ENCODE measurements at regions not wholly inside any gene's neighbourhood (a gene's known extent, or its start where the extent isn't known, plus 50 kb on each side); places are given as distances from the start of the nearest gene placed in this dataset.

DNA sequence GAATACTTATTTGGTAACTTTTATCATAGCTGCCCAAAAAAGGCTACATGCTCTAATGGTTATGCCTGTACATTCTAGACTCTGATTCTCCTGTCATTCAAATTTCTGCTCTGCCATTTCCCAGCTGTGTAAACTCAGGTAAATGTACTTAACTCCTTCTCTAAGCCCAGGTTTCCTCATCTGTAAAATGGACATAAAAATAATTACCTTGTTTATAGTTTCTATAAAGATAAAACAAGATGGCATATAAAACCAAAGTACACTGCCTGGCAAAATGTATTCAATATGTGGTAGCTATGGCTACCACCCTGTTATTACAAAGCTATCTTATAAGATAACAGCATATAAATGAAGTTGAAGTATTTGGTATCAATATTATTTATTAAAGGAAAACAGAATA, 158.8 kb downstream of the PPARGC1A start:
- Histone ChIP-seq H3K27me3 (no peaks in the 10 kb centered on the region), H3K4me3 (no peak overlapping the region), H3K27ac (no peak overlapping the region), H3K9me3 (no peaks in the 10 kb centered on the region), H3K36me3 (no peaks in the 10 kb centered on the region), H3K4me1 (no peaks in the 10 kb centered on the region)
- intact Hi-C loops (cut with DNase I): no loop called here
- TF ChIP-seq CTCF (IDR thresholded peaks at IDR 0.05) (no peak), POLR2A (IDR thresholded peaks at IDR 0.05) (no peak)
- ATAC-seq: no peak
- no peak for DNase-seq

DNA sequence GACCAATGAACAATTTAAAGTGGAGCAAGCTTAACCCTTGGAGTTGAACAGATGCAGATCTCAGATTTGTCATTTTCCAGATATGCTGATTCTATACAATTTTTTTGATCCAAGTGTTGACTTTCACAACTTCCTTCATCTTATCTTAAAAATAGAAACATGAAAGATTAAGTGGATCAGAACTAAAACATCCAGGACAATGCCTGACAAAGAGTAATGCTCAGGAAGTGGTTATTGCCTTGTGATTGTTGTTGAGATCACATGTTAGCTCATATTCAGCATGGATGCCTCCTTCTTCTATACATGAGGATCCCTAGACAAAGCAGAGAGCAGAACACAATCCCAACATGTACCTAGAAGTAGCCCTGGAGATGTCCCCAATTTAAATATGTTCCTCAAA, 160.9 kb downstream of the PPARGC1A start:
- no peaks in the 10 kb centered on the region for H3K9me3 ChIP-seq
- H3K4me3 ChIP-seq: no peak overlapping the region
- no peak overlapping the region for H3K27ac ChIP-seq
- H3K27me3 ChIP-seq: no peaks in the 10 kb centered on the region
- intact Hi-C loops (cut with DNase I): no loop called here
- DNase-seq: no peak
- no peaks in the 10 kb centered on the region for H3K4me1 ChIP-seq
- ATAC-seq: no peak
- H3K36me3 ChIP-seq: no peaks in the 10 kb centered on the region
- TF ChIP-seq CTCF (IDR thresholded peaks at IDR 0.05) (no peak), POLR2A (IDR thresholded peaks at IDR 0.05) (no peak)

DNA sequence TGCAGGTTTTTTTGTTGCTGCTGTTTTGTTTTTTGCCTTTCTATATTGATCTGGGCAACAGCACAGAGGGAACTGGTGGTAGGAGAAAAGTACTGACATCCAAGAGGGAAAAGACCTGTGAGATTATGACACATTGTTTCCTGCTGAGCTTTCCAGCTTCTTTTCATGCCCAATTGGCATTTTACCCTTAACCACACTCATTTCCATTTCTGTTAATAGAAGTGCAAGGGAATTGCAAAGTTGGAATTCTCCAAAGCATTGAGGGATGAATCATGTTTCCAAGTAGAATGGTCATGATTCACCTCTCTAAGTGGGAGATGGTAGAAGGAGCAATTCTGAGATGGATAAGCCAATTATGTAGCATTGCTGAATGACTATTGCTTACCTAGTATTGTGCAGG, 161.5 kb downstream of the PPARGC1A start:
- Histone ChIP-seq H3K36me3 (no peaks in the 10 kb centered on the region), H3K9me3 (no peaks in the 10 kb centered on the region), H3K4me1 (no peaks in the 10 kb centered on the region), H3K27ac (no peak overlapping the region), H3K27me3 (no peaks in the 10 kb centered on the region), H3K4me3 (no peak overlapping the region)
- intact Hi-C loops (cut with DNase I): no loop called here
- TF ChIP-seq POLR2A (IDR thresholded peaks at IDR 0.05) (no peak), CTCF (IDR thresholded peaks at IDR 0.05) (no peak)
- no peak for ATAC-seq
- DNase-seq: no peak

DNA sequence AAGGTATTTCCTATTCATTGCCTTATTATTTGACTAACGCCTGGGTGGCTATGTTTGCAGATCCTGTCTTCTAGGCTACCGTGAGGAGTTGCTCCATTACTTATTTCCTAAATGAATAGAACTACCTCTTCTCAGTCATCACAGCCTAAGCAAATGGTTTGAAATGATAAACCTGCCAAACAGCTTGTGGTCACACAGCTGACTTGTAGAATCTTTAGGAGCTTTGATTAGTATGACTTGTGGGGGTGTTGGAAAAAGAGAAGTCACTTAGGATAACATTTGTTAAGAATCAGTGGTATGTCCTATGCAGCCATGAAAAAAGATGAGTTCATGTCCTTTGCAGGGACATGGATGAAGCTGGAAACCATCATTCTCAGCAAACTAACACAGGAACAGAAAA, 169.3 kb downstream of the PPARGC1A start:
- 76% methylated on average over 2 of the region's 2 CpGs for WGBS (ENCODE audit: insufficient coverage, low coverage, low lambda C conversion rate, missing lambda C conversion rate)
- no peak overlapping the region for H3K27ac ChIP-seq
- H3K9me3 ChIP-seq: no peaks in the 10 kb centered on the region
- ATAC-seq: no peak
- H3K27me3 ChIP-seq: no peaks in the 10 kb centered on the region
- intact Hi-C loops (cut with DNase I): no loop called here
- no peaks in the 10 kb centered on the region for H3K36me3 ChIP-seq
- no peaks in the 10 kb centered on the region for H3K4me1 ChIP-seq
- no peak overlapping the region for H3K4me3 ChIP-seq
- TF ChIP-seq CTCF (IDR thresholded peaks at IDR 0.05) (no peak), POLR2A (IDR thresholded peaks at IDR 0.05) (no peak)
- DNase-seq: no peak

GRCh38 chr4:23718435-23718834, 171.4 kb downstream of the PPARGC1A start:
- DNase-seq: no peak
- WGBS (ENCODE audit: insufficient coverage, low coverage, low lambda C conversion rate, missing lambda C conversion rate): 90% methylated on average over 2 of the region's 2 CpGs
- ATAC-seq: no peak

More at GRCh38 chr4:23718435-23718834, 171.4 kb downstream of the PPARGC1A start:
- TF ChIP-seq POLR2A (IDR thresholded peaks at IDR 0.05) (no peak), CTCF (IDR thresholded peaks at IDR 0.05) (no peak)
- no peaks in the 10 kb centered on the region for H3K9me3 ChIP-seq
- no peaks in the 10 kb centered on the region for H3K36me3 ChIP-seq
- H3K4me3 ChIP-seq: no peak overlapping the region
- H3K27me3 ChIP-seq: no peaks in the 10 kb centered on the region
- no peak overlapping the region for H3K27ac ChIP-seq
- intact Hi-C loops (cut with DNase I): no loop called here
- no peaks in the 10 kb centered on the region for H3K4me1 ChIP-seq
